Femur (tissue), 1 donor: ENCODE measurements at regions not wholly inside any gene's neighbourhood (a gene's known extent, or its start where the extent isn't known, plus 50 kb on each side); places are given as distances from the start of the nearest gene placed in this dataset.
"Not testable (repeated sequence)": the region's sequence is repeated elsewhere in the genome, so short reads cannot be mapped to it uniquely, and the experiment has no call there.

Experiments
- DNase-seq: peaks from one replicate; pipeline ENCODE4 v3.0.0-alpha.2; 2017

- DNase-seq: no peak
These were observed 244.0 kb downstream of the HGF start for GRCh38 chr7:81525841-81526240.

DNA sequence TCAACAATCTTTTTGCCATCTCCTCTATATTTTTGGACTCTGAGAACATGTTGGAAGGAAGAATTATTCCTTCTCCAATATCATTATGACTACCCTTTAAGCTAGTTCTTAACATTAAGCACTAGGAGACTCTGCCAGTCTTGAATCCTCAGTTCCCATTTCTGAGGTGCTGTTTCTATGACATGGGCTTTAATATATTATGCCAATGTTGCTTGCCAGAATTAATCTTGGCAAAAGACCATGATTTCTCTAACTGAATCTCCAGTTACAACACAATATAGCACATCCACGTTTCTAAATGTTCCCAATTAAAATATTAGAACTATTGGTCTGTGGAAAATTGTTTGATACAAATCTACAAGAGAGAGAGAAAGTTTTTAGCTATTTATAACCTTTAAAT lies 250.0 kb downstream of the HGF start:
- DNase-seq: no peak

- no peak for DNase-seq
These were observed 252.9 kb downstream of the HGF start for GRCh38 chr7:81516898-81517297.

GRCh38 chr7:81515009-81515408 lies 254.8 kb downstream of the HGF start:
- DNase-seq: peak; percentile 53

- DNase-seq: no peak
These were observed 255.3 kb downstream of the HGF start for GRCh38 chr7:81514546-81514945.

GRCh38 chr7:81510122-81510521 lies 259.7 kb downstream of the HGF start:
- DNase-seq: no peak

- no peak for DNase-seq
These were observed 262.6 kb downstream of the HGF start for GRCh38 chr7:81507221-81507620.

- no peak for DNase-seq
These were observed 263.2 kb downstream of the HGF start for GRCh38 chr7:81506609-81507008.

DNA sequence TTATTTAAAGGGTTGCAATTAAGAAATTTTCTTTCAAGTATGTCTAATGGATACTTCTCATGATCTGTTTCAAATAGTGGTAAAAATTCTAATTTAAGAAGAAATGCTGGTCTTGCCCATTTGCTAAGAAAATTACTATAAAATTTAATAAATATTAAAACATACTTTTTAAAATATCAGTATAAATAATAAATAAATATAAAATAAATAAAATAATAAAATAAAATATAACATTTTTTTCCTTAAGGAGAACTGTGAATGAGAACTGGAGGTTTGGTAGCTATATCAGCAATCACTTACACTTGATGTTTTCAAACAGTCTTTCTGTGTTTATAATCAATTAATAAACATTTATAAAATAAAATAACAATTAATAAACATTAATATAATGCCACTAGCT lies 266.1 kb downstream of the HGF start:
- no peak for DNase-seq

- no peak for DNase-seq
These were observed 266.5 kb downstream of the HGF start for GRCh38 chr7:81503336-81503735.

- DNase-seq: no peak
These were observed 268.6 kb downstream of the HGF start for GRCh38 chr7:81501220-81501619.

- no peak for DNase-seq
These were observed 269.2 kb downstream of the HGF start for GRCh38 chr7:81500631-81501030.

- no peak for DNase-seq
These were observed 270.4 kb downstream of the HGF start for GRCh38 chr7:81499262-81500116.

GRCh38 chr7:81498176-81498575 lies 271.7 kb downstream of the HGF start:
- DNase-seq: no peak

GRCh38 chr7:81492910-81493309 lies 276.9 kb downstream of the HGF start:
- no peak for DNase-seq

GRCh38 chr7:81492240-81492639 lies 277.6 kb downstream of the HGF start:
- DNase-seq: no peak

DNA sequence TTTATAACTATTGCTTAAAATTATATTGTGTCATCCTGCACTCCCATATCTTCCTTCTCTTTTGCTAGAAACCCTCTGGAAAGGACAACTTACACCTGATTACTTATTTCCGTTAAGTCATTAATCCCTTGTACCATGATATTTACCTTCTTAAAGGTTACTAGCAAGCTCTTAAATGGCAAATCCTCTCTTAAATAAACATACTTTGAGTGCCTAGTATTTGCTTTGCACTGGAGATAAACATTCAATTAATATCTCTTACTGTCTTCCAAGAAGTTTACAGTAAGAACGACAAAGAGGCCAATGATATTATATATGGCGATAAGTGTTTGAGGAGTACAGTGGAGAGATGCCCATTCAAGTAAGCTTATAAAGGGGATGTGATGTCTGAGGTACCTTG lies 278.3 kb downstream of the HGF start:
- DNase-seq: no peak

- DNase-seq: no peak
These were observed 281.6 kb downstream of the HGF start for GRCh38 chr7:81488210-81488609.

DNA sequence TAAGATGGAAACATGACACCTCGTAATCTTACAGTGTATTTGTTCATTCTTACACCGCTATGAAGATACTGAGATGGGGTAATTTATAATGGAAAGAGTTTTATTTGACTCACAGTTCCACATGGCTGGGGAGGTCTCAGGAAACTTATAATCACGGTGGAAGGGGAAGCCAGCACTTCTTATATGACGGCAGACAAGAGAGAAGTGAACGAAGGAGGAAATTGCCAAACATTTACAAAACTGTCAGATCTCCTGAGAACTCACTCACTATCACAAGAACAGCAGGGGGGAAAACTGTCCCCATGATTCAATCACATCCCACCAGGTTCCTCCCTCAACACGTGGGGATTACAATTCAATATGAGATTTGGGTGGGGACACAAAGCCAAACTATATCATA lies 282.3 kb downstream of the HGF start:
- no peak for DNase-seq

DNA sequence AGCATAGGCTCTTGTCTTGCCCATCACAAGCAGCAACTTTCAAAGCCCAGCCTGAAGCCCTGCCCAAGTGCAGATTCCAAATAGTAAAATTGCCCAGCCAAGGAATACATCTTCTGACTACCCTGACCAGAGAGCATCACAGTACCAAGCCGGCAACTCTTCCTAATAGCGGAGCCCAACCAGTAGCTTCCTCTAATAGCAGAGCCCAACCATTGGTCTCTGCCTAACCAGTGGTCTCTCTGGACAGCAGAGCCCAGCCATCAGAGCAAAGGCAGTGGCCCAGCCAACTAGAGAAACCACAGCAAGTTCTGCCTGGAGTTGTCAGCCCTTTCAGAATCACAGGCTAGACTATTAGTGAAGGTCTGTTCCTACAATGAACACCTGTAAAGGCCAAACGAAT lies 285.6 kb downstream of the HGF start:
- DNase-seq: peak; percentile 80

DNA sequence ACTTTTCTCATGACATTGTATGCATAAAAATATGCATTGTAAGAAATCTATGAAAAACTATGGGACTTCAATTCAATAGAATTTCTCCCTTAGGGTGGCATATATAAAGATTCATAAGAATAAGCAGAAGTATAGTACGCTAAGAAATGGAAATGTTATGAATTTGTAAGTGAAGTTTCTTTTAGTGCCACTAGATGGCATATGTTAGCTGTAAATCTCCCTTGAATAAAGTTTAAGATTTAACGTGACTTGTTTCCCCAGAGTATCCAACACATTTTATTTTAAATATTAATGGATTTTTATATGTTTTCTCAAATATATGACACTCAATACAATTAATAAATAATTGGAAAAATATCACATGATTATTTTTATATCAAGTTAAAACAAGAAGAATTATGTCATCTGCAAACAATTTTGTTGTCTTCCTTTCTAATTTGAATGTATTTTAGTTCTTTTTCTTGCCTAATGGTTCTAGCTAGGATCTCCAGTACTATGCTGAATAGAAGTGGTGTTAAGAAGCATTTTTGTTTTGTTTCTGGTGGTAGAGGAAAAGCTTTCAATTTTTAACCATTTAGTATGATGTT lies 287.2 kb downstream of the HGF start:
- DNase-seq: no peak

DNA sequence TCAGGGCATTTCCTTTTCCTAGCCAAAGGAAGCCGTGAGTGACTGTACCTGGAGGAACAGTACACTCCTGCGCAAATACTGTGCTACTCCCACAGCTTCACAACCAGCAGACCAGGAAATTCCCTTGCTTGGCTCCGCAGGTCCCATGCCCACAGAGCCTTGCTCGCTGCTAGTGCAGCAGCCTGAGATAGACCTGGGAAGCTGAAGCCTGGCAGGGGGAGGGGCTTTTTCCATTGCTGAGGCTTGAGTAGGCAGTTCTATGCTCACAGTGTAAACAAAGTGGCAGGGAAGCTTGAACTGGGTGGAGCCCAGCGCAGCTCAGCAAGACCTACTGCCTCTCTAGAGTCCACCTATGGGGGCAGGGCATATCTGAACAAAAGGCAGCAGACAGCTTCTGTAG lies 291.2 kb downstream of the HGF start:
- no peak for DNase-seq

DNA sequence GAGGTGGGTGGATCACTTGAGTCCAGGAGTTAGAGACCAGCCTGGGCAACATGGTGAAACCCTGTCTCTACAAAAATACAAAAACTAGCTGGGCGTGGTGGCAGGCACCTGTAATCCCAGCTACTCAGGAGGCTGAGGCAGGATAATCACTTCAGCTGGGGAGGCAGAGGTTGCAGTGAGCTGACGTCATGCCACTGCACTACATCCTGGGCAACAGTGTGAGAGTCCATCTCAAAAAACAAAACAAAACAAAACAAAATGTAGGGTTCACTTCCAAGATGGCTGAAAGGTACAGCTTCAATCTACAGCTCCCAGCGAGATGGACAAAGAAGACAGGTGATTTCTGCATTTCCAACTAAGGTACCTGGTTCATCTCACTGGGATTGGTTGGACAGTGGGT lies 291.6 kb downstream of the HGF start:
- not testable (repeated sequence) for DNase-seq

GRCh38 chr7:81473236-81473635 lies 296.6 kb downstream of the HGF start:
- no peak for DNase-seq
